Effector memory CD8-positive, alpha-beta T cell (primary cell): ENCODE measurements at regions not wholly inside any gene's neighbourhood (a gene's known extent, or its start where the extent isn't known, plus 50 kb on each side); places are given as distances from the start of the nearest gene placed in this dataset.

Experiments used
- ATAC-seq: fragments of 150-1000 bp; cut with Tn5 transposase; replicated peaks from 2 replicates; pipeline ENCODE4 v1.10.0; 2021; ENCODE audit warnings: mild to moderate bottlenecking, moderate library complexity
- DNase-seq, 3 experiments: peaks; one replicate each; pipeline ENCODE4 v3.0.0; 2021
- H3K27ac Mint-ChIP-seq, 2 donors: one replicate each; pipeline ENCODE4 v1.8.0; 2022; ENCODE audit warnings: mild to moderate bottlenecking in 2 of 2, mixed read lengths in 2 of 2, moderate library complexity in 2 of 2
- H3K27me3 Mint-ChIP-seq, 2 donors: one replicate each; pipeline ENCODE4 v1.8.0; 2022; ENCODE audit warnings: mixed read lengths in 2 of 2
- H3K36me3 Mint-ChIP-seq: one replicate; pipeline ENCODE4 v1.8.0; 2022; ENCODE audit warnings: mild to moderate bottlenecking, moderate library complexity, mixed read lengths; ENCODE audit not compliant: insufficient read depth
- H3K4me1 Mint-ChIP-seq, 2 donors: one replicate each; pipeline ENCODE4 v1.8.0; 2022; ENCODE audit warnings: low read depth in 2 of 2, mixed read lengths in 2 of 2
- H3K4me3 Mint-ChIP-seq, 2 donors: one replicate each; pipeline ENCODE4 v1.8.0; 2022; ENCODE audit warnings: mild to moderate bottlenecking in 2 of 2, mixed read lengths in 2 of 2, moderate library complexity in 2 of 2
- H3K9me3 Mint-ChIP-seq, 2 donors: one replicate each; pipeline ENCODE4 v1.8.0; 2022; ENCODE audit warnings: mixed read lengths in 2 of 2

GRCh38 chr11:39683951-39684554 is 1775.4 kb downstream of the LRRC4C start:
- ATAC-seq (no peak), DNase-seq (no peak)
- Mint-ChIP-seq H3K4me1 (no peaks in the 10 kb centered on the region), H3K27ac (no peak overlapping the region), H3K36me3 (no peaks in the 10 kb centered on the region), H3K9me3 (peaks cover 5 to 19% of the 10 kb centered on the region in 2 donors), H3K27me3 (no peaks in the 10 kb centered on the region), H3K4me3 (no peak overlapping the region)

GRCh38 chr11:39683288-39683950 is 1776.0 kb downstream of the LRRC4C start:
- DNase-seq (no peak), ATAC-seq (no peak)
- Mint-ChIP-seq H3K9me3 (peaks cover 5 to 19% of the 10 kb centered on the region in 2 donors), H3K27me3 (no peaks in the 10 kb centered on the region), H3K4me1 (no peaks in the 10 kb centered on the region), H3K27ac (no peak overlapping the region), H3K4me3 (no peak overlapping the region), H3K36me3 (no peaks in the 10 kb centered on the region)

GRCh38 chr11:39681428-39681827 is 1778.0 kb downstream of the LRRC4C start:
- peaks cover 3 to 15% of the 10 kb centered on the region in 2 donors for H3K9me3 Mint-ChIP-seq
- no peaks in the 10 kb centered on the region for H3K27me3 Mint-ChIP-seq
- no peak overlapping the region for H3K27ac Mint-ChIP-seq
- H3K4me3 Mint-ChIP-seq, result no peak overlapping the region
- H3K4me1 Mint-ChIP-seq, result no peaks in the 10 kb centered on the region
- H3K36me3 Mint-ChIP-seq, result no peaks in the 10 kb centered on the region
- DNase-seq (no peak), ATAC-seq (no peak)

- Mint-ChIP-seq H3K4me3 (no peak overlapping the region), H3K4me1 (no peaks in the 10 kb centered on the region), H3K9me3 (peaks cover 3 to 8% of the 10 kb centered on the region in 2 donors), H3K36me3 (no peaks in the 10 kb centered on the region), H3K27me3 (no peaks in the 10 kb centered on the region), H3K27ac (no peak overlapping the region)
- DNase-seq (no peak), ATAC-seq (no peak)
Measured at GRCh38 chr11:39678996-39679395, 1780.5 kb downstream of the LRRC4C start.

- DNase-seq (no peak), ATAC-seq (no peak)
- no peaks in the 10 kb centered on the region for H3K4me1 Mint-ChIP-seq
- H3K27ac Mint-ChIP-seq, result no peak overlapping the region
- H3K27me3 Mint-ChIP-seq, result no peaks in the 10 kb centered on the region
- H3K36me3 Mint-ChIP-seq, result no peaks in the 10 kb centered on the region
- H3K9me3 Mint-ChIP-seq, result peaks cover 0 to 9% of the 10 kb centered on the region in 2 donors
- no peak overlapping the region for H3K4me3 Mint-ChIP-seq
Measured at GRCh38 chr11:39675171-39675570, 1784.3 kb downstream of the LRRC4C start.

GRCh38 chr11:39674761-39675160 is 1784.7 kb downstream of the LRRC4C start:
- no peak for ATAC-seq
- no peak overlapping the region for H3K4me3 Mint-ChIP-seq

GRCh38 chr11:39674024-39674423 is 1785.4 kb downstream of the LRRC4C start:
- no peak for DNase-seq
- ATAC-seq, result no peak
- no peaks in the 10 kb centered on the region for H3K4me1 Mint-ChIP-seq
- H3K27ac Mint-ChIP-seq, result no peak overlapping the region
- peaks cover 0 to 8% of the 10 kb centered on the region in 2 donors for H3K9me3 Mint-ChIP-seq
- H3K4me3 Mint-ChIP-seq, result no peak overlapping the region
- no peaks in the 10 kb centered on the region for H3K36me3 Mint-ChIP-seq
- H3K27me3 Mint-ChIP-seq, result no peaks in the 10 kb centered on the region

More at GRCh38 chr11:39674761-39675160, 1784.7 kb downstream of the LRRC4C start:
- no peak overlapping the region for H3K27ac Mint-ChIP-seq
- no peaks in the 10 kb centered on the region for H3K36me3 Mint-ChIP-seq
- H3K4me1 Mint-ChIP-seq, result no peaks in the 10 kb centered on the region
- no peak for DNase-seq
- H3K27me3 Mint-ChIP-seq, result no peaks in the 10 kb centered on the region
- H3K9me3 Mint-ChIP-seq, result peaks cover 0 to 9% of the 10 kb centered on the region in 2 donors

- Mint-ChIP-seq H3K36me3 (no peaks in the 10 kb centered on the region), H3K9me3 (peaks cover 11 to 18% of the 10 kb centered on the region in 2 donors), H3K4me1 (no peaks in the 10 kb centered on the region), H3K27ac (no peak overlapping the region), H3K4me3 (no peak overlapping the region), H3K27me3 (no peaks in the 10 kb centered on the region)
- DNase-seq (no peak), ATAC-seq (no peak)
Measured at GRCh38 chr11:39668640-39669039, 1790.8 kb downstream of the LRRC4C start.

- Mint-ChIP-seq H3K9me3 (peaks cover 11 to 17% of the 10 kb centered on the region in 2 donors), H3K27ac (no peak overlapping the region), H3K36me3 (no peaks in the 10 kb centered on the region), H3K4me3 (no peak overlapping the region), H3K4me1 (no peaks in the 10 kb centered on the region), H3K27me3 (no peaks in the 10 kb centered on the region)
- DNase-seq (no peak), ATAC-seq (no peak)
Measured at GRCh38 chr11:39664023-39664422, 1795.4 kb downstream of the LRRC4C start.

- DNase-seq (no peak), ATAC-seq (no peak)
- H3K4me1 Mint-ChIP-seq, result no peaks in the 10 kb centered on the region
- no peak overlapping the region for H3K4me3 Mint-ChIP-seq
- no peaks in the 10 kb centered on the region for H3K27me3 Mint-ChIP-seq
- H3K27ac Mint-ChIP-seq, result no peak overlapping the region
- H3K36me3 Mint-ChIP-seq, result no peaks in the 10 kb centered on the region
- peaks cover 7 to 17% of the 10 kb centered on the region in 2 donors for H3K9me3 Mint-ChIP-seq
Measured at GRCh38 chr11:39661890-39662289, 1797.6 kb downstream of the LRRC4C start.

GRCh38 chr11:39651857-39652461 is 1807.5 kb downstream of the LRRC4C start:
- H3K4me1 Mint-ChIP-seq, result no peaks in the 10 kb centered on the region
- DNase-seq (no peak), ATAC-seq (no peak)
- H3K27me3 Mint-ChIP-seq, result no peaks in the 10 kb centered on the region
- H3K36me3 Mint-ChIP-seq, result no peaks in the 10 kb centered on the region
- no peak overlapping the region for H3K4me3 Mint-ChIP-seq
- H3K27ac Mint-ChIP-seq, result no peak overlapping the region
- peaks cover 4 to 15% of the 10 kb centered on the region in 2 donors for H3K9me3 Mint-ChIP-seq

GRCh38 chr11:39641751-39642150 is 1817.7 kb downstream of the LRRC4C start:
- Mint-ChIP-seq H3K36me3 (no peaks in the 10 kb centered on the region), H3K27me3 (no peaks in the 10 kb centered on the region), H3K27ac (no peak overlapping the region), H3K4me3 (no peak overlapping the region), H3K9me3 (peaks cover 14 to 20% of the 10 kb centered on the region in 2 donors), H3K4me1 (no peaks in the 10 kb centered on the region)
- DNase-seq (no peak), ATAC-seq (no peak)

GRCh38 chr11:39630365-39630764 is 1829.1 kb downstream of the LRRC4C start:
- H3K4me3 Mint-ChIP-seq, result no peak overlapping the region
- H3K36me3 Mint-ChIP-seq, result no peaks in the 10 kb centered on the region
- no peak for ATAC-seq
- H3K27ac Mint-ChIP-seq, result no peak overlapping the region
- H3K4me1 Mint-ChIP-seq, result no peaks in the 10 kb centered on the region
- H3K9me3 Mint-ChIP-seq, result peaks cover 5 to 14% of the 10 kb centered on the region in 2 donors
- DNase-seq, result no peak
- no peaks in the 10 kb centered on the region for H3K27me3 Mint-ChIP-seq

GRCh38 chr11:39628311-39628710 is 1831.1 kb downstream of the LRRC4C start:
- DNase-seq (no peak), ATAC-seq (no peak)
- H3K4me3 Mint-ChIP-seq, result no peak overlapping the region
- peaks cover 4 to 6% of the 10 kb centered on the region in 2 donors for H3K9me3 Mint-ChIP-seq
- H3K27me3 Mint-ChIP-seq, result no peaks in the 10 kb centered on the region
- no peak overlapping the region for H3K27ac Mint-ChIP-seq
- no peaks in the 10 kb centered on the region for H3K36me3 Mint-ChIP-seq
- no peaks in the 10 kb centered on the region for H3K4me1 Mint-ChIP-seq
